Gastroesophageal sphincter (tissue), 4 donors: ENCODE measurements at regions not wholly inside any gene's neighbourhood (a gene's known extent, or its start where the extent isn't known, plus 50 kb on each side); places are given as distances from the start of the nearest gene placed in this dataset.

Experiments
- ATAC-seq: fragments of 150-250 bp; one replicate; pipeline ENCODE4 v1.9.1; 2016; ENCODE audit warnings: mild to moderate bottlenecking, moderate library complexity
- H3K27ac ChIP-seq, 4 donors: fragments of 200-600 bp; sonication (generic) in 3 of 4; 1 replicate in 3 of 4; 2 replicates in 1 of 4; pipeline ENCODE4 v1.5.1; 2016 to 2019
- H3K27me3 ChIP-seq: fragments of 200-600 bp; sonication (generic); one replicate; pipeline ENCODE4 v1.5.1; 2019
- H3K36me3 ChIP-seq, 2 donors: fragments of 200-600 bp; sonication (generic); one replicate each; pipeline ENCODE4 v1.5.1; 2019; ENCODE audit warnings: control low read depth in 1 of 2
- H3K4me1 ChIP-seq, 3 donors: fragments of 200-600 bp; sonication (generic); 1 replicate in 2 of 3; 2 replicates in 1 of 3; pipeline ENCODE4 v1.5.1; 2016 to 2019; ENCODE audit warnings: control low read depth in 2 of 3
- H3K4me3 ChIP-seq, 2 donors: fragments of 200-600 bp; sonication (generic); one replicate each; pipeline ENCODE4 v1.5.1; 2019; ENCODE audit warnings: mild to moderate bottlenecking in 1 of 2, moderate library complexity in 1 of 2
- H3K9me3 ChIP-seq, 3 donors: fragments of 200-600 bp; sonication (generic); one replicate each; pipeline ENCODE4 v1.5.1; 2017 to 2019; ENCODE audit warnings: control low read depth in 2 of 3
- EP300 ChIP-seq: sonication (generic); formaldehyde crosslinking; IDR thresholded peaks from one replicate; pipeline ENCODE4 v1.6.1; 2017; ENCODE audit warnings: antibody characterized with exemption, mild to moderate bottlenecking
- POLR2A ChIP-seq, 2 donors: fragments of 450-650 bp; IDR thresholded peaks; one replicate each; pipeline ENCODE4 v1.6.1; 2017; ENCODE audit warnings: antibody characterized with exemption in 2 of 2, mild to moderate bottlenecking in 2 of 2, moderate library complexity in 1 of 2
- POLR2AphosphoS5 ChIP-seq: sonication (generic); formaldehyde crosslinking; IDR thresholded peaks from one replicate; pipeline ENCODE4 v1.6.1; 2017; ENCODE audit warnings: antibody characterized with exemption
- WGBS, 2 donors: methylation state at CpG; one replicate each; pipeline ENCODE4 v1.1.5; 2018; ENCODE audit warnings: low coverage in 1 of 2; 5-methylcytosine and 5-hydroxymethylcytosine counted together
- TF ChIP-seq, protein P1 (sequence below), 4 experiments: fragments of 200-600 bp in 2 of 4; fragments of 450-650 bp in 2 of 4; sonication (generic) in 1 of 4; IDR thresholded peaks; one replicate each; pipeline ENCODE4 v1.5.1; 2017 to 2019; ENCODE audit warnings: antibody characterized with exemption in 4 of 4, mild to moderate bottlenecking in 2 of 4, moderate library complexity in 2 of 4

DNA sequence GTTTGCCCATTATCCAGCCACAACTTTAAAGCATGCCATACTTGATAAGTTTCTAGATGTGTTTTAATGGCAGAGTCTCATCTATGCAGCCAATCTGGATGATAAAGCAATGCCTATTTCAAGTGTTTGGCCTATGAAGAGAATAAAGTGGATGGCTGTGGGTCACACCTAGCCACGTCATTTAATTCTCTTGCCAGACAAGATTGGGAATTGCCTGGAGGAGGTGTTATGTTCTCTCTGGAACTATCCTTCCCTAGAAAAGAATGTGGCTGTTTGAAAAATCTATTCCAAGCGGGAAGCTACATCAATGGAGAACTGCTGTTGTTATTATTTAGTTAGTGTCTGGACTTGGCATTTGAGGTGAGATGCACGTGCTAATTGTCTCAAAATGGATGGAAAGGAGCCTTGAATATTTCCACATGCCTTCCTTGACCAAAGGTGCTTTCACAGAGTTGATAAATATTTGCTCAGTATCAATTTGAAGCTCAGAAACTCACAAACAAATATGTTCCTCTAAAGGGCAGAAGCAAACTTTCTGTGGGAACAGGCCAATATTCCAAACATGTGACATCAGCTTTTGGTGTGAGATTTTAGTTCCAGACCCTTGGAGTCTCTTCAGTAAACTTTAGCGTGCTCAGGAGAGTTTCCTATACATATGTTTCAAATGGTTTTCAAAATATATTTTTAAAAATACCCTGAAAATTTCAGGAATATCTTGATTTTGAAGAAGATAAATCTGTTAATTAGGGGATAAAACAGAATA, 510.6 kb upstream of the SGO1 start:
- Histone ChIP-seq H3K4me3 (no peak overlapping the region), H3K27ac (no peak overlapping the region), H3K36me3 (no peaks in the 10 kb centered on the region), H3K9me3 (no peaks in the 10 kb centered on the region), H3K27me3 (no peaks in the 10 kb centered on the region), H3K4me1 (no peaks in the 10 kb centered on the region)
- WGBS, 2 donors, result 73 to 85% methylated on average over 4 of the region's 4 CpGs
- TF ChIP-seq POLR2AphosphoS5 (no peak), POLR2A (IDR thresholded peaks at IDR 0.05) (no peak), EP300 (no peak)
- TF ChIP-seq, protein P1, sequence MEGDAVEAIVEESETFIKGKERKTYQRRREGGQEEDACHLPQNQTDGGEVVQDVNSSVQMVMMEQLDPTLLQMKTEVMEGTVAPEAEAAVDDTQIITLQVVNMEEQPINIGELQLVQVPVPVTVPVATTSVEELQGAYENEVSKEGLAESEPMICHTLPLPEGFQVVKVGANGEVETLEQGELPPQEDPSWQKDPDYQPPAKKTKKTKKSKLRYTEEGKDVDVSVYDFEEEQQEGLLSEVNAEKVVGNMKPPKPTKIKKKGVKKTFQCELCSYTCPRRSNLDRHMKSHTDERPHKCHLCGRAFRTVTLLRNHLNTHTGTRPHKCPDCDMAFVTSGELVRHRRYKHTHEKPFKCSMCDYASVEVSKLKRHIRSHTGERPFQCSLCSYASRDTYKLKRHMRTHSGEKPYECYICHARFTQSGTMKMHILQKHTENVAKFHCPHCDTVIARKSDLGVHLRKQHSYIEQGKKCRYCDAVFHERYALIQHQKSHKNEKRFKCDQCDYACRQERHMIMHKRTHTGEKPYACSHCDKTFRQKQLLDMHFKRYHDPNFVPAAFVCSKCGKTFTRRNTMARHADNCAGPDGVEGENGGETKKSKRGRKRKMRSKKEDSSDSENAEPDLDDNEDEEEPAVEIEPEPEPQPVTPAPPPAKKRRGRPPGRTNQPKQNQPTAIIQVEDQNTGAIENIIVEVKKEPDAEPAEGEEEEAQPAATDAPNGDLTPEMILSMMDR (IDR thresholded peaks at IDR 0.05), result no peak
- ATAC-seq, result no peak

DNA sequence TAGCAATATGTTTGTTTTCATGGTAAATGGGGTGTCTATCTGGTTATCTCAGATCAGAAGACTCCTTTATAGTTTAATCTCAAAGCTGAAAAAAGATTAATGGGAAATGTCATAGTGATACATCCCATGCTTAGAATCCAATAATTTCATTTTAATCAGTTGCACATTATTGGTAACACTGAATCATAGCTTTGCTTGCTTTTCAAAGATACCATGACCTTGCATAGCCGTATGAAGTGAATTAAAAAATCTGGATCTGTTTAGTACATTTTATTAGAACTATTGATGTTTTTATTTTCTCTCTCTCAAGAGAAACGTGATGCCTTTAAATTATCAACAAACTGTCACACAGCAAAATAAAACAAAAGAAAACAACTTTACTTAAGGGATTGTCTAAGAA, 506.7 kb upstream of the SGO1 start:
- Histone ChIP-seq H3K36me3 (no peaks in the 10 kb centered on the region), H3K4me3 (no peak overlapping the region), H3K27me3 (no peaks in the 10 kb centered on the region), H3K9me3 (peaks cover 0 to 1% (median 0%) of the 10 kb centered on the region in 3 donors), H3K4me1 (no peaks in the 10 kb centered on the region), H3K27ac (no peak overlapping the region)
- TF ChIP-seq EP300, result no peak
- TF ChIP-seq, protein P1 (IDR thresholded peaks at IDR 0.05), result no peak
- no peak for TF ChIP-seq POLR2AphosphoS5
- TF ChIP-seq POLR2A (IDR thresholded peaks at IDR 0.05), result no peak
- 59 to 69% methylated on average over 2 of the region's 2 CpGs for WGBS, 2 donors
- ATAC-seq, result no peak

DNA sequence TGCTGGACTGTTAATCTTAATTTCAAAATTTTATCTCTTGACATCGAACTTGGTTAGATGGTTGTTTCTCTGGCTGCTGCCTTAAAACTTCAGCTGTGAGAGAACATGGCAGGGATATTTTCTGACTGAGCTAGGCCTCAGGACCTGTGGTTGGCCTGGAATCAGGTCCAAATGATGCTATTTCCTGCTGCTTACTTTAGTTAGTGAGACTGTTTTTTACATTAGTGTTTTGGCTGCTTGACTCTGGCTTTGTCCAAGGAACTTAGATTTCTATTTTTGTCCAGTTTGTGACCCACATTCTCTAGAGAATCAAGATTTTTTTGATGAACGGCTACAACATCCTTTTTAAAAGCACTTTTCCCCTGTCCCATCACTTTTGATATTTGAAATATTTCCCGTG, 497.9 kb upstream of the SGO1 start:
- H3K27ac ChIP-seq, result peak overlapping the region in 2 of 4 donors; percentile 32 to 44
- H3K4me3 ChIP-seq, result no peak overlapping the region
- H3K4me1 ChIP-seq, result peaks cover 6 to 8% (median 6%) of the 10 kb centered on the region in 3 donors
- WGBS, 2 donors, result 12 to 16% methylated on average over 3 of the region's 3 CpGs
- peaks cover 0 to 7% (median 0%) of the 10 kb centered on the region in 3 donors for H3K9me3 ChIP-seq
- no peak for ATAC-seq
- no peaks in the 10 kb centered on the region for H3K27me3 ChIP-seq
- TF ChIP-seq, protein P1 (IDR thresholded peaks at IDR 0.05), result no peak
- TF ChIP-seq EP300 (no peak), POLR2AphosphoS5 (peak; percentile 7), POLR2A (IDR thresholded peaks at IDR 0.05) (no peak)
- H3K36me3 ChIP-seq, result no peaks in the 10 kb centered on the region

DNA sequence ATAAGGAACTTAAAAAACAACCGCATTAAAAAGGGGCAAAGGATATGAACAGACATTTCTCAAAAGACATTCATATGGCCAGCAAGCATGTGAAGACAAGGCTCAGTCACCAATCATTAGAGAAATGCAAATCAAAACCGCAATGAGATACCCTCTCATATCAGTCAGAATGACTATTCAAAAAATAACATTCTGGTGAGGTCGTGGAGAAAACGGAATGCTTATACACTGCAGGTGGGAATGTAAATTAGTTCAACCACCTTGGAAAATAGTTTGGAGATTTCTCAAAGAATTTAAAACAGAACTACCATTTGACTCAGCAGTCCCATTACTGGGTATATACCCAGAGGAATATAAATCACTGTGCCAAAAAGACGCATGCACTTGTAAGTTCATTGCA, 496.6 kb upstream of the SGO1 start:
- 82 to 98% methylated on average over 5 of the region's 5 CpGs for WGBS, 2 donors
- Histone ChIP-seq H3K4me3 (no peak overlapping the region), H3K27ac (no peak overlapping the region), H3K9me3 (peaks cover 0 to 5% (median 0%) of the 10 kb centered on the region in 3 donors), H3K36me3 (no peaks in the 10 kb centered on the region), H3K27me3 (no peaks in the 10 kb centered on the region), H3K4me1 (peaks cover 6 to 8% (median 6%) of the 10 kb centered on the region in 3 donors)
- TF ChIP-seq, protein P1 (IDR thresholded peaks at IDR 0.05), result no peak
- TF ChIP-seq POLR2A (IDR thresholded peaks at IDR 0.05) (no peak), POLR2AphosphoS5 (no peak), EP300 (no peak)
- ATAC-seq, result no peak

DNA sequence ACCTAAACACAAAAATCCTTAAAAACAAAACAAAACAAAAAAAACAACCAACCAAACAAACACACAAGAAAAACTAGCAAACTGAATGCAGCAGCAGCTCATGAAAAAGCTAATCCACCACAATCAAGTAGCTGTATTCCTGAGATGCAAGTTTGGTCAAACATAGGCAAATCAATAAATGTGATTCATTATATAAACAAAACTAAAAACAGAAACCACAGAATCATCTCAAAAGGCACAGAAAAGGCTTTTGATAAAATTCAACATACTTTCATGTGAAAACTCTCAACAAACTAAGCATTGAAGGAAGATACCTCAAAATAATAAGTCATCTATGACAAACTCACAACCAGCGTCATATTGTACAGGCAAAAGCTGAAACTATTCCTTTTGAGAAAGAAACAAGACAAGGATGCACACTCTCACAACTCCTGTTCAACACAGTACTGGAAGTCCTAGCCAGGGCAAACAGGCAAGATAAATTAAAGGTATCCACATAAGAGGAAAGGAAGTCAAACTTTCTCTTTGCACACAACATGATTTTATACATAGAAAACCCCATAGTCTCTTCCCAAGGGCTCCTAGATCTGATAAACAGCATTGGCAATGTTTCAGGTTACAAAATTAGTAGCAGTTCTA, 495.1 kb upstream of the SGO1 start:
- Histone ChIP-seq H3K9me3 (no peaks in the 10 kb centered on the region), H3K36me3 (no peaks in the 10 kb centered on the region), H3K27me3 (no peaks in the 10 kb centered on the region), H3K27ac (no peak overlapping the region), H3K4me3 (no peak overlapping the region), H3K4me1 (peaks cover 6 to 8% (median 6%) of the 10 kb centered on the region in 3 donors)
- TF ChIP-seq EP300 (no peak), POLR2A (IDR thresholded peaks at IDR 0.05) (no peak), POLR2AphosphoS5 (no peak)
- TF ChIP-seq, protein P1 (IDR thresholded peaks at IDR 0.05), result no peak
- ATAC-seq, result no peak
- WGBS, 2 donors, result 80 to 91% methylated on average over 1 of the region's 1 CpG
